ENCODE measurements at regions not wholly inside any gene's neighbourhood (a gene's known extent, or its start where the extent isn't known, plus 50 kb on each side); places are given as distances from the start of the nearest gene placed in this dataset.

- no peak for DNase-seq
Measured at GRCh38 chr14:84806181-84806580, 723.8 kb upstream of the FLRT2 start.

DNA sequence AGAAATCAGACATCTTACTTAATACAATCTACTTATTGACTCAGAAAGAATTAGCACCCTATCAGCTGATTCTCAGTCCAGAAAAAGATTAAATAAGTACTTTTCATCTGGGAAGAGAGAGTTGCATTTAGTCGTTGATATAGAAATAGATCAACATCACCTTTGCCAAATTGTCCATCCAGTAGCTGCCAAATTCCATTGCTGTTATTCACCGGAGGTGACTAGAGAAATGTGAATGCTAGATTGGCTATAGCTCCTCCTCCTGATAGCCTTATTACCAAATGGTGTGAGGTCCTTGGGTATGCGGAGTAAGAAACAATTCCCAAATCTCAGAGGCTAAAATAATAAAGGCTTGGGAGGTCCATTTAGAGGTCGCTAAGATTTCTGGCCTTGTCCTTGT is 723.3 kb upstream of the FLRT2 start:
- no peak for DNase-seq

GRCh38 chr14:84807673-84808072 is 722.3 kb upstream of the FLRT2 start:
- DNase-seq: no peak

DNA sequence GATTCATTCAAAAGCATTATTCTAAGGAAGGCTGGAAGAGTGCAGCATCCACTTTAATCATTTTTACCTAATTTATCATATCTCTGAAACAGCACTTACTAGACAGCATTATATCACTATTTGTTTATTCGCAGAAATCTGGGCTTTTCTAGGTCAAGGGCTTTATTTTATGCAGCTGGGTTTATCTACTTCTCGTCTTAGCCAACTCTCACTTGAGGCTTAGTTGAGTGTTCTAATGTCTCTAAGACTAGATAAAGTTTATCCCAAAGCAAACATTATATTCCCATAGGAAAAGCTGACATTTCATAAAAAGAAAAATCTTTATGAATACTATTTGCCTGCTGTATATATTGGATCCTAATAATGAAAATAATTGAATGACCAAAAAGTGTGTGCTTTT is 720.8 kb upstream of the FLRT2 start:
- DNase-seq: no peak

GRCh38 chr14:84814391-84814790 is 715.6 kb upstream of the FLRT2 start:
- DNase-seq: no peak

- no peak for DNase-seq
Measured at GRCh38 chr14:84819528-84819927, 710.4 kb upstream of the FLRT2 start.

DNA sequence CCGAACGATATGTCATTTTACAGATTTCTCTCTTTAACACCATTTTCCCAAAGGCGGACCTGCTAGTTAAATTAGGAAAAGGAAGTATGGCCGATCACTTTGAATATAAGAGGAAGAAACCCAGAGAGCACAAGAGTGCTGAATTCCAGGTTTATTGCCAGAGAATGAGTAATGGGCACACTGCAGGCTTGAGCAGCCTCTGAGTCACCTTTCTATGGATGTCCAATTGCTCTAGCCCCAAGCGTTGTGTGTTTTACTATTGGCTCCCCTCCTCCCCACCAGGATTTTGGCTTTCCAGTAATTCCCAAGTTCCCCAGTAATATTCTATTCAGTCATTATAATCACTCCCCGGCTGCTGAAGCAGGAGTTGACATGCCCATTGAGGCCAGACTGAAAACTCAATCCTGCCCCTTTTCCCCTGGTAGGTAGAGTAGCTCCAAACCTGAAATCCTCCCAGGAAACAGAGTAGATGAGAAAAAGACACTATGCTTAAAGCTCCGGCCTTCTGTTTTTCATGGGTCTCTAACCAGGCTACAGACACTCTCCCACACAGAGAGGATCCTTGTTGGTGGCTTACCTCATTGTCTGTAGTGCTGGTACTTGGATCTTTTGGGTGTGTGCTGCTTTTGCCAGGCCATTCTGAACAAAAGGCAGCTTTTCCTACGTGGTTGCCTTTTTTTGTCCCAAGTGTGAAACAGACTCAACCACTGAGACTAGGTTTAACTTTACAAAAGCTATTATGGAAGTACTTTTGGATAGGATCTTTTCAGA is 704.3 kb upstream of the FLRT2 start:
- no peak for DNase-seq

DNA sequence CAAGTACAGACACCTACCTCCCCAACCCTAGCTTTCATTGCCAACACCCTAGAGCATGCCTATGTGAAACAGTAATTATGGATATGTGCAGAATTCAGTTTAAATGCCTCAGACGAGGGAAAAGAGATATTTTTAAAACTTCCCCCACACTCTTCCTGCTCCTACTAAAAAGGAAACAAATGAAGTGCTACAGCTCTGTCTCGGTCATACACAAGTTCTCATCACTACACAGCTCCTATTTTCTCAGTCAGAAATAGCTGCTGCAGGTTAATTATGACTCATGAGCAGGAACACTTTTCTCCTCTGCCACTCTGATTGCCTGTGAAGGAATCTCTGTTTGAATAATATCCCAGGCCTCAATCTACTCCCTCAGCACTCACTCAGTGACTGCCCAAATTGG is 703.6 kb upstream of the FLRT2 start:
- no peak for DNase-seq

- no peak for DNase-seq
Measured at GRCh38 chr14:84850595-84850994, 679.3 kb upstream of the FLRT2 start.

GRCh38 chr14:84856751-84857534 is 673.0 kb upstream of the FLRT2 start:
- DNase-seq: no peak

GRCh38 chr14:84857571-84857970 is 672.4 kb upstream of the FLRT2 start:
- DNase-seq: no peak

DNA sequence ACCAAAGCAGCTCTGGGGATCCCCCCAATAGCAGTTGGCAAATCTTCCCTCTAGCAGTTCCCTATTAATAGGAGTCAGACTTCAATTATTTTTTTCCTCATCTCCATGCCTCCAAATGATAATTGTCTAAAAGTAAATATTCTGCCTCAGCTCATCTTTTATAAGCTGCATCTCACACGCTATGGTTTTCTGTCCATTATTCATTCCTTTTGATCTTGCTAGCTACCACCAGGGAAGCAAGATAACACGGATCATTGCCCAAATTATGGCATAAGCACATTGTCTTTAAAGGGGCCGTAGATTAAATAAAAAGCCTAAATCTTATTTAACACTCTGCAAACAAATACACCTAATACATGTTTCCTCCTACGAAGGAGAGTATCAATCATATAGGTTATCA is 670.8 kb upstream of the FLRT2 start:
- DNase-seq: no peak

DNA sequence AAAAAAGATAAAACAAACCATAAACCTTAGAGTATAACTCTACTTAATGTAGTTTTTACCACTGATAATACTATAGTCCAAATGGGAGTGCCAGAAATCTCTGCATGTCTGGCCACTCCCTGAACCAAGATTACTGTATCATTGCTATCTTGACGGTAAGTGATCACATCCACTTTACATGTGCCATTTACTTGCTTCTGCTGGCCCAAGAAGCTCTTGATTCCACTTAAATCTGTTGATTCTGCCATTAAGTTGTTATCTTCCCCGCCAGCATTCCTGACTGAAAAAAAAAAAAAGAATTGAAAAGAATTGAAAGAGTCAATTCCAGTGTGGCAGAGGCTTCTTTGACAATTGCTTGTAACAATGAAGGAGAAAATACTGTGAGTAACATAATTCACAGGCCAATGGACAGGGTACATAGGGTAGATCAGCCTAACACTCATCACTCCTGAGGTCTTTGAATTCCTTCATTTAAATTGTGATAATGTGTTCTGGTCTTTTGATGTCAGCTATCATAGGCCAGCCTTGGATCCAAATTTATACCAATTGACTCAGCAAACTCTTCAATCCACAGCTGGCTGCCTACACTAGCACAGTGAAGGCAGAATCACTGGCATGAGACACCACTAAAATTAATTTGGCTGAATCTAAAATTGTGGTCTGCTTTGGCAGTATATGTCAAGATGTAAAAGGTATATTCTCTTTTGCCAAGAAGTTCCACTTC is 665.2 kb upstream of the FLRT2 start:
- DNase-seq: no peak

DNA sequence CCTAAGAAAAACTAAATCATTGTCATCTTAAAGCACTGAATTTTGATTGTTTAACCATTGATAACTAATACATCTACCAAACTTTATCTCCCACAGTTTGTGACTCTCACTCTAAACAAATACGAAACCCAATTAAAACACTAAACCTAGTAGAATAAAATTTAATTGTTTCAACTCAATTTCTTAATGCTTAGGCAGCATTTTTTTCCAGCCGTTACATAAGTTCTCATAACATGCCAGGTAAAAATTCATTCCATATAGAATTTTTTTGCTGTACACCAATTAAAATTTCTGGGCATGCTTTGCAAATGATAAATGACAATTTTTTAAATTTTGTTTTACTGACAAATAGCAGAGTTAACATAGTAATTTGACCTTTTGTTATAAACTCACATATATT is 658.2 kb upstream of the FLRT2 start:
- no peak for DNase-seq

- DNase-seq: no peak
Measured at GRCh38 chr14:84874436-84874835, 655.5 kb upstream of the FLRT2 start.

GRCh38 chr14:84877061-84877460 is 652.9 kb upstream of the FLRT2 start:
- DNase-seq: no peak

- DNase-seq: no peak
Measured at GRCh38 chr14:84882830-84883229, 647.1 kb upstream of the FLRT2 start.

- DNase-seq: no peak
Measured at GRCh38 chr14:84885061-84885460, 644.9 kb upstream of the FLRT2 start.

DNA sequence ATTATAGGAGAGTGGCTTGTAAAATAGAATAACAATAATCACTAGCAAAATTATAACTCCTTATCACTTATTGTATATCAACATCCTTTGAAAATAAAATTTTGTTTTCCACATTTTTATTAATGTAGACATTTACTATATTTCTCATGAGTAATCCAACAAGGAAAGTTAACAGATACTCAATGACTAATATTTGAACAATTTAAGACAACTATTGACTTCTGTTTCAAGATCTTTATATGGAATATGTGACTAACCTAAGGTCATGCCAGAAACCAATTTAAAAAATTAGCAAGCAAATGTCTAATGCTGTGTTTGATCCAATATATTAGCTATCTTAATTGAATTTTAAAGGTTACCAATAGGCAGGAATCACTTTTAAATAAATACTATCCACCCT is 638.5 kb upstream of the FLRT2 start:
- DNase-seq: no peak

- no peak for DNase-seq
Measured at GRCh38 chr14:84894254-84894653, 635.7 kb upstream of the FLRT2 start.

- DNase-seq: no peak
Measured at GRCh38 chr14:84922370-84922769, 607.6 kb upstream of the FLRT2 start.

DNA sequence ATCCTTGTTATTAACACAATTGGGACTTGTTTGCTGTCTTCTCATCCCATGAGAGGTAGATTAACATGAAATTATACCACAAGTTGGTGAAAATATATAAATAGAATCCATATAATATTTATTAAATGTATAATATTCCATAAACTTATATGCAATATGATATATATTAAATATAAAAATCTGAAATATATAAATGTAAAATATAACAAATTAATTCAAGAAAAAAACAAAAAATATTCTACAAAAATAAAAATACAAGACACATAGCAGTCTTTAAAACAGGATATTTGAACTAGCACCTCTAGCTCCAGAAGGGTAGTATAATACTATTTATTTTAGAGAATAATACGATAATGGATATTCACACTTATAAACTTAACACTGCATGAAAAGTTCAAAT is 603.3 kb upstream of the FLRT2 start:
- no peak for DNase-seq

DNA sequence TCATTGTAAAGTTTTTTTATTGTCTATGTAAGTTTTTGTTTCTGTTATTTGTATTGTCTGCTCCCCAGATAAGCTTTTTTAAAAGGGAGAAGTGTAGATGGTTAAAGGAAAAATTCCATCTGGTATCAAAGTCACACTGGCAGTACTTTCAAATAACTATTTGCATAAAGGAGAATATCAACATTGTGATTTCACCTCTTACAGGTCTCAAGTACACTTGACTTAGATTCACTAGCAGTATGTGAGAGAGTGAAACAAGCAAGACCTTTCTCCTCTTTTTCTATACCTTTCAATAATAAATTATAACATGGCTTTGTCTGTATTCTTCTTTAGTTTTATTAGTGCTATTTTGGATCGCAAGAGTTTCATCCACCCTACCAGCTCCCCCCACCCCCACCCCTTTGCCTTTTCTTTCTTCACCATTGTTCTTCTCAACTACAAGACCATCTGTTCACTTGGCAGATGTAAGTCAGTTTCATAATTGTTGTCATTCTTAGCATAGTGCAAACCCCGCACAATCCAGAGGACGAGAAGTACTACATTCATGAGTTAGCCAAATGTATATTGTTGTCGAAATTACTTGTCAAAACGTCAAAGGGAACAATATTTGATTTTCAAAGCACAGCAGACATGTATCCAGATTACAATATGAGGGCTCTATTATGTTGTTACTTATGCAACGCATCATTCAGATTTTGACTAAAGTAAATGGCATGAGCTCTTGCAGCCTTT is 602.7 kb upstream of the FLRT2 start:
- no peak for DNase-seq

Measured in CD4-positive, alpha-beta T cell treated with Interleukin-1 beta for 1 hour (primary cell).